ENCODE measurements at regions not wholly inside any gene's neighbourhood (a gene's known extent, or its start where the extent isn't known, plus 50 kb on each side); places are given as distances from the start of the nearest gene placed in this dataset.
"Not testable (repeated sequence)": the region's sequence is repeated elsewhere in the genome, so short reads cannot be mapped to it uniquely, and the experiment has no call there.

DNA sequence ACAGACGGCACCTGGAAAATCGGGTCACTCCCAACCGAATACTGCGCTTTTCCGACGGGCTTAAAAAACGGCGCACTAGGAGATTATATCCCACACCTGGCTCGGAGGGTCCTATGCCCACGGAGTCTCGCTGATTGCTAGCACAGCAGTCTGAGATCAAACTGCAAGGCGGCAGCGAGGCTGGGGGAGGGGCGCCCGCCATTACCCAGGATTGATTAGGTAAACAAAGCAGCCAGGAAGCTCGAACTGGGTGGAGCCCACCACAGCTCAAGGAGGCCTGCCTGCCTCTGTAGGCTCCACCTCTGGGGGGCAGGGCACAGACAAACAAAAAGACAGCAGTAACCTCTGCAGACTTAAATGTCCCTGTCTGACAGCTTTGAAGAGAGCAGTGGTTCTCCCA lies 64.5 kb downstream of the SLC30A10 start:
- not testable (repeated sequence) for DNase-seq (ENCODE audit: low read depth in 2 of 2)

DNA sequence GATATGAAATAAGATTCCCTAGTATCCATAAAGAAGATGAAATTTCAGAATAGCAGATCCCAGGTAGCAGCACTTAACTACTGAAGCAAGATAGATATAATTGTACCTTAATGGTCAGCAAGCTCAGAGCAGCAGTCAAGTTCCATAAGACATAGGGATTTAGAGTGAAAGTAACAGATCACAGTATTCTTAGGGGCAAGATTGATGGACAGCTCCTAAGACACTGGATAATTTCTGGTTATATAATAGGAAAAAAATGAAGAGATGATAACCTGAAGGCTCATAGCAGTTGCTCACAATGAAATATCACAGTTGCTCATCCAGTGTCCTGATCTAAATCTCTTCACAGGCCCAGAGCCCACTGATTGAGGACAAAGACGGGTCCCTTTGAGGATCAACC lies 66.0 kb downstream of the SLC30A10 start:
- no peak for DNase-seq (ENCODE audit: low read depth in 2 of 2)

DNA sequence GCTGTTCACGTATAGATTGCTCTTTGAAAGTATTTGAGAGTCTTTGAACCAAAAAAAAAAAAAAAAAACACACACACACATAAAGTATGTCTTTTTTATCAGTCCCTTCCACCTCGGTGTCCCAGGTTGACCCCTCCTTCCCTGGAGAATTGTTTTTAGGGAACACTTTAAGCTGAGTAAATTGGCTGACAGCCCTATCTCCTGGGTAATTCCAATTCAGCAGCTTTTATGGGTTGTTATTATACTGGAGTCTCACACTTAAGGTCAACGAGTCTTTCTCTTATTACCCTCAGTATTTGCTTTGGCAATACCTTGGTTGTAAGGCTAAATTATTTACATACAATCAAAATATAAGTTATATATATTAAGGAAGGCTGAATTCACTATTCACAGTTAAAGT lies 69.4 kb downstream of the SLC30A10 start:
- no peak for DNase-seq (ENCODE audit: low read depth in 2 of 2)

DNA sequence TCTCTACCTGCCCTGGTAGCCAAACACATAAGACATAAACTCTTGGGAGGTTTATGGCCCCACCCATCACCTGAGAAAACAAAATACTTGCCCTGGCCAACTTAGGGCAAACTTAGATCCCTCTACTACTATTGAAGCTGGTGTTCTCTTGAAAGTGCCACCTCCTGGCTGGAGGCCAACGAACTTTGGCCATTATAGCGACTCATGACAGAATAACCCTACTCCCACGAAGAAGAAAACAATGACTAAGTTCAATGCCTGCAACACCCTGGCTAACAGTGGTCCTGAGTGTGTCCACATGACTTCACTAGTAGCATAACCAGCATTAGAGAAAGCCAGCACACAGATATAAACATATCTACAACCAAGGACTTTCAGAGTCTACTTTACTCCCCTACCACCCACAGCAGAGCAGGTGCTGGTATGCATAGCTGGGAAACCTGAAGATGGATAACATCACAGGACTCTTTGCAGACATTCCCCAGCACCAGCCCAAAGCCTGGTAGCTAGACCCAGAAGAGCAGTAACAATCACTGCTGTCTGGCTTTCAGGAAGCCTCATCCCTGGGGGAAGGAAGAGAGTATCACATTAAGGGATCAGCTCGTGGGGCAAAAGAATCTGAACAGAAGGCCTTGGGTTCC lies 81.0 kb downstream of the SLC30A10 start:
- DNase-seq (ENCODE audit: low read depth in 2 of 2): no peak

DNA sequence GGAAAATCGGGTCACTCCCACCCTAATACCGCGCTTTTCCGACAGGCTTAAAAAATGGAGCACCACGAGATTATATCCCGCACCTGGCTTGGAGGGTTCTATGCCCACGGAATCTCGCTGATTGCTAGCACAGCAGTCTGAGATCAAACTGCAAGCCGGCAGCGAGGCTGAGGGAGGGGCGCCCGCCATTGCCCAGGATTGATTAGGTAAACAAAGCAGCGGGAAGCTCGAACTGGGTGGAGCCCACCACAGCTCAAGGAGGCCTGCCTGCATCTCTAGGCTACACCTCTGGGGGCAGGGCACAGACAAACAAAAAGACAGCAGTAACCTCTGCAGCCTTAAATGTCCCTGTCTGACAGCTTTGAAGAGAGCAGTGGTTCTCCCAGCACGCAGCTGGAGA lies 88.8 kb downstream of the SLC30A10 start:
- not testable (repeated sequence) for DNase-seq (ENCODE audit: low read depth in 2 of 2)

DNA sequence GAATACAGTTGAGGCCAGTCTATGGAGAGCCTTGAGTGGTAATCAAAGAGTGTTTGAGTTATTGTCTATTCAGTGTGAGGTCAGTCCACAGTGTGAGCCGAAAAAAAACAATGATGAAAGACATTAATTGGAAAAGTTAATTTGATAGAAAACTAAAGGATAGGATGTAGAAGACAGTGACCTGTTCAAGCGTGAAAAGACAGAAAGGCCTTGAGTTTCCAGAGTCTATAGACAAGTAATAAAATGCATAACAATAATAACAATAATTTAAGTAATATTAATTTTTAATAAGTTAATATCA lies 90.4 kb downstream of the SLC30A10 start:
- DNase-seq (ENCODE audit: low read depth in 2 of 2): no peak

DNA sequence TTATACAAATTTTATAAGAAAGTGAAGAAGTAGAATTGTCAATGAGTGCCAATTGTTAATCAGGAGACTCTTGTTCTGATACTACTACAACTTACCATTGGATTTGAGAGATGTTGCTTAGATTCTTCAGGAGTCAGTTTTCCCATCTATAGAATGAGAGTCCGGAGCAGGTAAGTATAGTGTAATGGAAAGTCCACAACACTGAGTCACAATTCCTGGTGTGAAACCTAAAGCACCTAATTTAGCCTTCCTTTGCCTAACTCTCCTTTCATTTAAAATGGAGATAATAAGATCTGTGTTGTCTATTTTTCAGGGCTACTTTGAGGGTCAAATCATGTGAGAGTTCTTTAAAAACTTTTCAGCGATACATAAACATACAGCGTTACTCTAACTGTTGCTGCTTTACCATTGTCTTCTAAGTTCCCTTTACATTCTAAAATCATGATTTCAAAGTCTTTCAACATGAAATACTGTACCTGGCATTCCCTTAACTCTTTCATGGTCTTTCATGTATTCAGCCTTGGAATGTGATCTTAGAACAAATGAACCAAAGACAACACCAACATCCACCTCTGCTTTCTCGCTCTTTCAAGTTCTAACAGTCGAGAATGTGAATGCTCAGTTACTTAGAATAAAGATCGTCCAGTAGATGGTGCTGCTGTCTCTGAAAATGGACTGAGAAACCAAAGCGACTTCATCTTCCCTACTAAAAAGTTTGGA lies 90.9 kb downstream of the SLC30A10 start:
- DNase-seq (ENCODE audit: low read depth in 2 of 2): peak; percentile 5 to 7

DNA sequence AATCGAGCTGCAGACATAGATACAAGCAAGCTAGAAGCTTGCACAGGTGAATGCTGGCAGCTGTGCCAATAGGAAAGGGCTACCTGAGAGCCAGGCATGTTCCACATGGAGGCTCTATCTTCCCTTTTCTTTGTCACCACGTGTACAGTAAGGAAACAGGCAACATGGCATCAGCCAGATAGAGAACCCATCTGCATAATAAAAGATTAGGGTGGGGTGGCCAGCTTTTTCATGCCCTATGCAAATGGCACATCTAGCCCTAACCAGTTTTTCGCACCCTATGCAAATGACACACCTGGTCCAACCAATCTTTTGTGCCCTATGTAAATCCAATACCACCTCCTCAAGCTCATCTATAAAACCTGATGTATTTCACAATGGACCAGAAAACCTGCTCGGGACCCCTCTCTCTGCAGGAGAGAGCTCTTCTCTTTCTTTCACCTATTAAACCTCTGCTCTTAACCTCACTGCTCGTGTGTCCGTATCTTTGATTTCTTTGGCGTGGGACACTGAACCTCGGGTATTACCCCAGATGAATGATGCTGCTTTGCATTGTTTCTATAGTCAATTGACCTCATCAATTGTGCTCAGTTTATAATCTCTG lies 93.9 kb downstream of the SLC30A10 start:
- no peak for DNase-seq (ENCODE audit: low read depth in 2 of 2)

DNA sequence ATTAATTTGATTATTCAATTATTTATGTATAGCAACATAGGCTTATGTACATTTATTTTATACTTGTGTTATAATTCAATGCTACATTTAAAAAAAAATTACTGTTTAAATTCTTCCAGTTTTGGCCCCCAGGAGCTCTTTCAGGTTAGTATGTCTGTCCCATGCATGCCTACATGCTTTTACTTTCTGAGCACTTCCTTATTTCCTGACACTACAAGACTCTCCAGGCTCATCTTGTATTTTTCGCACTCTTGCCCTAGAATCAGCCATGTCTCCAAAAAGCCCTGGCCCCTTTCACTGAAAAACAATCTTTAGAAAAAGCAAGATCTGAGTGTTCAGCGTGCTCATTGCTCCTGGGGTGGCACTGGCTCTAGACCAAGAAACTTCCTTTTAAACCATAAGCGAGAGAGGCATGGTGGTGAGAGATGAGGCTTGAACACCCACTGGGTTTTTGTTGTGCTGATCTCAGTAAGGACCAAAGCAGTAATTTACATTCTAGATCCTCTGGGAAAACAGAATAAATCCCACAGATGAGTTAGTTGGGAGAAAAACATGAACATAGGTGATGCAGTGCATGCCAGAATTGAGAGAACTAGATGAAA lies 95.0 kb downstream of the SLC30A10 start:
- no peak for DNase-seq (ENCODE audit: low read depth in 2 of 2)

DNA sequence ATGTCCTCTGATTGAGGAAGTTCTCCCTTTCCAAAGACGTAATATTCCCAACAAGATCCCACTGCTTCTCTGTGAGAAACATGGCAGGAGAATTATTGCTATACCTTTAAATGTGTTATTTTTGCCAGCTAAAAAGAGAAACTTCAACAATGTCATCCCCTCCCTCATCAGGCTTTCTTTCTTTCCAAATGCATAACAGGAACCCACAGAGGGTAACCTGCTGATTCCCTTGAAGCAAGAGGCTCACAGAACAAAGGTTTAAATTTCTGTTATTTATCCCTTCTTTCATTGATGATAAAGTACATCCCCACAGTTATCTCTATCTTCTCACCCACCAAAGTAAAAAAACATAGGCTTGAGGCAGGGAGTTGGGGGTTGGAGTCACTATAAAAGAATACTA lies 102.1 kb downstream of the SLC30A10 start:
- no peak for DNase-seq (ENCODE audit: low read depth in 2 of 2)

DNA sequence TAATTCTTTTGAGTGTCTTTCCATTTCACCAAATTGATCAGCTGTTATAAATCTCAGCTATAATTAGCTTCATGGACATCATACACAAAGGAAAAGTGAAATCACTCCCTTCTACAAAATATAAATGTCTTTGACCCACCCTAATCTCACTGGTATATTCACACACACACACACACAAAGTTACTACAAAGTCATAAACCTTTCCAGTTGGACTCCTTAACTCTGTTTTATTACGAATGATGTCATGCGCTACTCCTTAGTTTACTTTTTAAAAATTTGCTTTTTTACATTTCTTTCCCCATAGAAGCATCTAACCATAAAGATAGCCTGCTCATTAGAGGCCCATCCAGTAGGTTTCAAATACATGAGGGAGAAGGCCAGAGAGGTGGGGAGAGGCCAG lies 103.0 kb downstream of the SLC30A10 start:
- no peak for DNase-seq (ENCODE audit: low read depth in 2 of 2)

DNA sequence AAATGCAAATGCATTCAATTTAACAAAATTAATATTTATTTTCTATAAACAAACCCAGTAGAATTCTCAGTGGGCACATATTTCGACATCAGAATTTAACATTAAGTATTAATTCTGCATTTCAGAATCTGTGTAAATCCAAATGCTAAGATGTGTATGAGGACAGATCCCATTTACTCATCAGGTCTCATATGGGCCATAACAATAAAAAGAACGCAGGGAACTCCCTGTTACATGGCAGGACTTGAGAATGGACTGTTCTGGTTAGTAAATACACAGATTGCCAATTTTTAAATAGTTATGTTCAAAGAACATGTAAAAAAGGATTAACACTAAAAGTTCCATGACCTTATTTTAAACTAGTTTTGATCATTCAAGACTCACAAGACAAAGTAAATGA lies 104.0 kb downstream of the SLC30A10 start:
- no peak for DNase-seq (ENCODE audit: low read depth in 2 of 2)

DNA sequence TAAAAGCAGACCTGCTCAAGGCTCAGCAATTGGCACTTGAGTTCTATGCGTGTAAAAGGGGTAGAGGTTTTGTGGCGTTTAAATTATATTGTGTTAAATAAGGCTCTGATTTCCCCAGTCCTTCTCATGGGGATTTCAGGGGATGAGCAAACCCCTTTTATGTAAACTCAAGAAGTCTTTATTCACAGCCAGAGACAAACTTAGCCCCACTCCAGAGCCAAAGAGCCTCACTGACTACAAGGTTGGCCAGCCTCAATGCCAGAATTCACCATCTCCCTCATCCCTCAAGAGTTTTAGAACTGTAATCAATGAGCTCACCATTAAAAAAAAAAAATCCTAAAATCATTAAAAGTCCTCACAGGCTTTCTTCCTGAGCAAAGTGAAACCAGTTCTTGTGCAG lies 107.8 kb downstream of the SLC30A10 start:
- no peak for DNase-seq (ENCODE audit: low read depth in 2 of 2)

DNA sequence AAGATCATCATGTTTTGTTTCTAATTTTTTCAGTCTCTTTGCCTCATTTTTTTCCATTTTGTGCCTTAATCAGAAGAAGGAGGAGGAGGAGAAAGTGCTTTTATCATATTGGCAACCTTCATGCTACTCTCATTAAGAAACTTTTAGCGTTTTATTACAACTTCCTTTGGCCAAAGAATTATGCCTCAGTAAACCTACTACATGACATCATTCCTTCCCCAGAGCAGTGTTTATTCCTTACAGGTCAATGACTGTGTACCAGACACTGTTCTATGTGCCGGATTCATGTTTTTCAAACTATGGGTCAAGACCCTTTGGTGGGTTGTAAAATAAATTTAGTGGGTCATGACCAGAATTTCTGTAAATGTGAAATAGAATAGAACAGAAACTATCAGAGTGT lies 110.4 kb downstream of the SLC30A10 start:
- no peak for DNase-seq (ENCODE audit: low read depth in 2 of 2)

DNA sequence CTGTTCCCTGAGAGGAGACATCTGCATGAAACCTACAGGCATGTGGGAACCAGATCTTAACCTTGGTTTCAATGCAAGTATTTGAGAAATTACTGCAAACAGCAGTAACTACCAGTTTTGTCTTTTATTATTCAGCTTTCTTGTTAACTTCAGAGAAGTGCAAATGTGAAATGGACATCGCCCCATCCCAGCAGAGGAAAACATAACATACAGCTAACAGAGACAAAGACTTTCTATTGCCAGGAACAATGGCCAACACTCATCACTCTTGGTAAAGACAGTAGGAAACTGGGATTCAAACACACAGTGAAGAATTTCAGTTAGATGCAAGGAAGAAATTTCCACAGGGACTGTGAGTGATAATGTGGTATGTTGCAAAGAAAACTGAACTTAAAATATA lies 115.1 kb downstream of the SLC30A10 start:
- DNase-seq (ENCODE audit: low read depth in 2 of 2): no peak

DNA sequence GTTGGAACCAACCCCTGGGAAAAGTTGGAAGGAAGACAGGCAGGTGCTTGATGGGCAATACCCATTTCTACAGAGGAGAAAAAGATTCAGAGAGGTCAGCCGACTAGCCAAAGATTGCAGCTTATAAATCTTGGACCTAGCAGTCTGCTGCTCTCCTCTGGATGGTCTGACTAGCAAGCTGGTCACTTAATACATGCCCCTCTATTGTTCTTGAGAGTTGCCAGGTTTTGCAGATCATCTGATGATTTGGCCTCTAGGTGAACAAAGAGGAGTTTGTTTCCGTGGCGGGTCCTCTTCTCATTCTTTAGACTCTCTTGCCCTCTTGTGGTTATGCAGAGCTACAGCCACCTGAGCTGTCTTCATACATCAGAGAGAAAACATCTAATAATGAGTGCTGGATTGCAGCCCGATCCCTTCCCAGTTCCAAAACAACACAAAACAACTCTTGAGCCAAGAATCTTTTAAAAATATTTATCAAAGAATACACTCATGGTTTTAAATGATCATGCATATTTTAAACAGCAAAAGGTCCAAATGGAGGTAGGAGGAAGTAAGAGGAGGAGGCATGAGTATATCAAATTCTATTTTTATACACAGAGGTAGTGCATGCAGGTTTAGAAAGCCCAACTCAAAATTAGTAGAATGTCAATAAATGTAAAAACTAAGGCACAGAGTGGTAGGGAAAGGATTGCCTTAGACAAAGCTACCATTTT lies 115.7 kb downstream of the SLC30A10 start:
- DNase-seq (ENCODE audit: low read depth in 2 of 2): peak; percentile 15 to 35

DNA sequence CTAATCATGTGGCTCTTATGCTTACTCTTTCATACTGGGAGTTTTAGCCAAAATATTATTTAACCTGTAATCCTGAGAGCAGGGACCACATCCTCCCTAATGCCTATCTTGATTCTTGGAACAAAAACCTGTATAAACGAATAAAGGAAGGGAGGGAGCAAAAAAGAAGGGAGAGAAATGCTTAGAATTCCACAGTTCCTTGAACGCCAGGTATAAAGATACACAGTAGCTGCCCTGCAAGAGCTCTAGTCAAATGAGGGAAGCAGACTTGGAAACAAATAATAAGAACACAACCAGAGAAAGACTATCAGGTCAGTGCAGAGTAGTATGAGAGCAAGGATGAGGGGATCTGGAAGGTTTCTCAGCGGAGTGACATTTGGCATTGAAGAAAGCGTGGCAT lies 116.3 kb downstream of the SLC30A10 start:
- no peak for DNase-seq (ENCODE audit: low read depth in 2 of 2)

DNA sequence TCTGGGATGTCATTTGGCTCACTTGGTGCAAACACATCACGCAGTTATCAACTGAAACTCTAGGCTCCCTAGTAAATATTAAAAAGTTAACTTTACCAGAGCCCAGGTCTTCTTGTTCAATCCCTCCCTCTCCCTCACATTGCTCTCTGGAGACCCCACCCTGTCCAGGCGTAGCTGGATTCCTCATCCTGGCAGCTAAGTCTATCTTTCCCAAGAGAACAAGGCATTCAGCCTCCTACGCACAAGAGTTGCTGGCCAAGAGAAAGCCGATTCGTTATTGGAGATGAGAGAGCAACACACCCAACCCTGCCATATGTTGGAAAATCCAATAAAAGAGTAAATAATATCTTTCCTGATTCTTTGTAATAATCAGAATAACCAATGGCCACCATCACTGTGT lies 117.9 kb downstream of the SLC30A10 start:
- DNase-seq (ENCODE audit: low read depth in 2 of 2): no peak

DNA sequence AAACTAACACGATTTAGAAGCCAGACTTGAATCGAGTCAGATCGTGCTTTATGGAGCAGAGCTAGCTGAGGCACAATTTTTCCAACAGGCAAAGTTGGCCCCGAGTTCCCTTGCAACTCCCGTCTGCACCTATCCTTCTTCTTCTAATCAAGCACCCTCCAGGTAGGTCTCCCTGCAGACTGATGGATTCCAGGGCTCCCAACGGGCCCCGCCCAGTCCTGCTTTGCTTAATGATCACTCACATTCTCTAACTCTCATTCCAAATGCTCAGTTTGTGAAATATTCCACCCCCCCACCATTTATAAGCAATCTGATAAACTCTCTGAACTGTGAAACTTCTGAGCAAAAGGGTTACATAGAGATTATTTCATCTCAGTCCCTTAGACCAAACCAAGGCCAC lies 119.6 kb downstream of the SLC30A10 start:
- DNase-seq (ENCODE audit: low read depth in 2 of 2): no peak

DNA sequence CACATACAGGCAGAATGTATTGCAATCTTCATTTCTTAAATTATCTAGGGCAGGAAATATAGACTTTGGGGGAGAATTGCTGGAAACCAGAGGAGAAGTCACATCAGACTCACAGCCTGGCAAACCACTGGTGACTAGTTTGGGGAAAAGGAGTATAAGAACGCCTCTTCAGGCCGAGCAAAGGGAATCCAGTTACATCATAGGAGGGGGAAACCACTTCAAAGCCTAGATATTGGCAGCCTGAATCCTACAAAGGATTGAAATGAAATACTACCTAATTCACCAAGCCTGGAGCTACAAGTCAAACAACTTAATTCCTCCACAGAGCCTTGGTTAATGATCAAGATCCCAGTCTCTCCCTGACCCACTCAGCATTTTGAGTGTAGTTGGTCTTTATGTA lies 121.7 kb downstream of the SLC30A10 start:
- DNase-seq (ENCODE audit: low read depth in 2 of 2): no peak

DNA sequence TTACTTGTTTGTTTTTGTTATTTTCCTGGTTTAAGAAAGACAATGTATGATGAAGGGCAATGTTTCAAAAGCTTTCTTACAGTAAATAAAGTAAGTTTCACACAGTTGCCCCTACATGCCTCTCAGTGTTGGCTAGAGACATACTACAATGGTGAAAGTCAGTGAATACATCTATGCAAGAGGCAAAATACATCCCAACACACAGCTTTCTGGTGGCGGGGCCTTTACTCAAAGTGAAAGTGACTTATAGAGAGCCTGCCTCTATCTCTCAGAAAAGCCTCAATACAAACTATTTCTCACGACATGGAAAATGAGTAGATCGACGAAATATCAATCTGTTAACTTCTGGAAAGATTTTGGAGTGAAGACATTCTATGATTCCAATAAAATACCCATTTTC lies 122.3 kb downstream of the SLC30A10 start:
- no peak for DNase-seq (ENCODE audit: low read depth in 2 of 2)

DNA sequence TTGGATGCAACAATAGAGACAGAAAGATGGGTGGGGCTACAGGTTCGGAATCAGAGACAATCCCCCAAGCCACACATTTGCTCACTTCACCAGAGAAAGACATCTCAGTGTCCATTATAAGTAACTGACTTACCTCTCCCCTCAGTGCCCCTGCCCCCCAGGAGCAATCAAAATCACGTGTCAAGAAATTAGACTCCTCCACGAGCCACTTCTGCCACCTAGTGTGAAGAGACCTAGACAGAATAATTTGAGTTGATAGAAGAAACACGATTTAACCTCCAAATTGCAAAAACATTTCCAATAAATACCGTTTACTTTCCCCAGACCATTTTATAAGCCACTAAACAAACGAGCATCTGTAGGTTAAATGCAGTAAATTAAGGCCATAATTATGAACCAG lies 123.2 kb downstream of the SLC30A10 start:
- no peak for DNase-seq (ENCODE audit: low read depth in 2 of 2)
